GM23338 (cell line): ENCODE measurements at regions not wholly inside any gene's neighbourhood (a gene's known extent, or its start where the extent isn't known, plus 50 kb on each side); places are given as distances from the start of the nearest gene placed in this dataset.

Source experiments
- ATAC-seq: fragments of 200-7000 bp; cut with Tn5 transposase; 3 replicates; pipeline ENCODE4 v1.9.1; 2020
- DNase-seq: peaks from one replicate; pipeline ENCODE4 v3.0.0-alpha.2; 2015; ENCODE audit warnings: low spot score
- H2AFZ ChIP-seq: fragments of 200-600 bp; sonication (generic); 2 replicates; pipeline ENCODE4 v1.8.0; 2016; ENCODE audit warnings: antibody characterized with exemption, mild to moderate bottlenecking, moderate library complexity
- H3F3A ChIP-seq: fragments of 200-600 bp; sonication (generic); replicated peaks from 2 replicates; pipeline ENCODE4 v1.8.0; 2017; ENCODE audit warnings: antibody characterized with exemption, mixed run types, low read depth
- H3K27ac ChIP-seq: fragments of 200-600 bp; sonication (generic); 2 replicates; pipeline ENCODE4 v1.6.1; 2016; ENCODE audit warnings: low read depth
- H3K27me3 ChIP-seq: fragments of 200-600 bp; sonication (generic); 2 replicates; pipeline ENCODE4 v1.8.0; 2016; ENCODE audit warnings: mild to moderate bottlenecking, mixed run types, moderate library complexity; ENCODE audit not compliant: insufficient read depth
- H3K36me3 ChIP-seq: fragments of 200-600 bp; sonication (generic); 2 replicates; pipeline ENCODE4 v1.8.0; 2016; ENCODE audit warnings: mild to moderate bottlenecking; ENCODE audit not compliant: insufficient read depth
- H3K4me1 ChIP-seq: fragments of 200-600 bp; sonication (generic); 2 replicates; pipeline ENCODE4 v1.8.0; 2016; ENCODE audit warnings: mild to moderate bottlenecking, moderate library complexity; ENCODE audit not compliant: insufficient read depth
- H3K4me2 ChIP-seq: fragments of 200-600 bp; sonication (generic); 2 replicates; pipeline ENCODE4 v1.7.1; 2017; ENCODE audit warnings: mixed run types
- H3K4me3 ChIP-seq: fragments of 200-600 bp; sonication (generic); 2 replicates; pipeline ENCODE4 v1.6.1; 2016; ENCODE audit warnings: mixed run types
- H3K79me2 ChIP-seq: fragments of 200-600 bp; sonication (generic); replicated peaks from 2 replicates; pipeline ENCODE4 v1.8.0; 2017; ENCODE audit warnings: mild to moderate bottlenecking; ENCODE audit not compliant: insufficient read depth
- H3K9me2 ChIP-seq: fragments of 200-600 bp; sonication (generic); 2 replicates; pipeline ENCODE4 v1.8.0; 2017; ENCODE audit not compliant: insufficient read depth
- H4K20me1 ChIP-seq: fragments of 200-600 bp; sonication (generic); replicated peaks from 2 replicates; pipeline ENCODE4 v1.8.0; 2017; ENCODE audit warnings: mild to moderate bottlenecking; ENCODE audit not compliant: insufficient read depth
- H3K27ac Mint-ChIP-seq: 2 replicates; pipeline ENCODE4 v1.8.0; 2020; ENCODE audit warnings: inconsistent platforms, mild to moderate bottlenecking, moderate library complexity, mixed read lengths
- H3K27me3 Mint-ChIP-seq: 3 replicates; pipeline ENCODE4 v1.8.0; 2022; ENCODE audit warnings: low read depth, mild to moderate bottlenecking, moderate library complexity, mixed read lengths, inconsistent platforms; ENCODE audit not compliant: insufficient read depth, poor library complexity
- H3K36me3 Mint-ChIP-seq: 3 replicates; pipeline ENCODE4 v1.8.0; 2021; ENCODE audit warnings: low read depth, mild to moderate bottlenecking, inconsistent platforms, moderate library complexity, mixed read lengths
- H3K4me1 Mint-ChIP-seq: 3 replicates; pipeline ENCODE4 v1.8.0; 2020; ENCODE audit warnings: mild to moderate bottlenecking, inconsistent platforms, mixed read lengths
- H3K4me3 Mint-ChIP-seq: 3 replicates; pipeline ENCODE4 v1.8.0; 2021; ENCODE audit warnings: moderate library complexity, mild to moderate bottlenecking, inconsistent platforms, mixed read lengths
- H3K9me3 Mint-ChIP-seq: 3 replicates; pipeline ENCODE4 v1.8.0; 2020; ENCODE audit warnings: moderate library complexity, mild to moderate bottlenecking, inconsistent platforms, mixed read lengths
- EZH2phosphoT487 ChIP-seq: fragments of 200-600 bp; sonication (generic); IDR thresholded peaks from one replicate; pipeline ENCODE4 v1.8.1; 2018; ENCODE audit warnings: antibody characterized with exemption; ENCODE audit not compliant: unreplicated experiment
- ZNF331 ChIP-seq: fragments of 250-450 bp; sonication (Bioruptor Pico); IDR thresholded peaks from 2 replicates; pipeline ENCODE4 v1.5.0; 2020; ENCODE audit warnings: low read depth, mild to moderate bottlenecking, moderate library complexity
- TF ChIP-seq, protein P1 (sequence below): fragments of 250-450 bp; sonication (Bioruptor Pico); IDR thresholded peaks from 2 replicates; pipeline ENCODE4 v1.5.0; 2020; ENCODE audit warnings: mild to moderate bottlenecking, moderate library complexity
- TF ChIP-seq, protein P2 (sequence below), 2 experiments: fragments of 200-600 bp in 1 of 2; sonication (generic) in 1 of 2; conservative IDR thresholded peaks; 2 replicates each; pipeline versions ENCODE4 v1.5.1 to v1.6.1; 2016 to 2017; ENCODE audit warnings: antibody characterized with exemption in 2 of 2, low read depth in 2 of 2, mild to moderate bottlenecking in 2 of 2, moderate library complexity in 1 of 2

DNA sequence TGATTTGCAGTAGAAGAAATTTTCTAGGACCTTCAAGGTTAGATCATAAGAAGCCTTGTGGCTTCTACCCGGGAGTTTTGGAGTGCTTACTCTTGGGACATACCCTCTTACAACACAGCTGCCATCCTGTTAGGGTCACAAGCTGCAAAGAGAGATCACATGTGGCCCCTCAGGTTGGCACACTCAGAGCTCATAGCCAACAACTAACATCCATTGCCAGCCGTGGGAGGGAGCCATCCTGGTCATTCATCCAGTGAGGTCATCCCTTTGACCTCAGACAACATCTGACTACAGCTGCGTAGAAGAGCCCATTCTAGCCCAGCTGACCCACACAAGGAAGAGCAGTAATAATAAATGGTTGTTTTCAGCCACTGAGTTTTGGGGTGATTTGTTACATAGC lies 76.9 kb upstream of the NABP1 start (continued):
- TF ChIP-seq, protein P1, sequence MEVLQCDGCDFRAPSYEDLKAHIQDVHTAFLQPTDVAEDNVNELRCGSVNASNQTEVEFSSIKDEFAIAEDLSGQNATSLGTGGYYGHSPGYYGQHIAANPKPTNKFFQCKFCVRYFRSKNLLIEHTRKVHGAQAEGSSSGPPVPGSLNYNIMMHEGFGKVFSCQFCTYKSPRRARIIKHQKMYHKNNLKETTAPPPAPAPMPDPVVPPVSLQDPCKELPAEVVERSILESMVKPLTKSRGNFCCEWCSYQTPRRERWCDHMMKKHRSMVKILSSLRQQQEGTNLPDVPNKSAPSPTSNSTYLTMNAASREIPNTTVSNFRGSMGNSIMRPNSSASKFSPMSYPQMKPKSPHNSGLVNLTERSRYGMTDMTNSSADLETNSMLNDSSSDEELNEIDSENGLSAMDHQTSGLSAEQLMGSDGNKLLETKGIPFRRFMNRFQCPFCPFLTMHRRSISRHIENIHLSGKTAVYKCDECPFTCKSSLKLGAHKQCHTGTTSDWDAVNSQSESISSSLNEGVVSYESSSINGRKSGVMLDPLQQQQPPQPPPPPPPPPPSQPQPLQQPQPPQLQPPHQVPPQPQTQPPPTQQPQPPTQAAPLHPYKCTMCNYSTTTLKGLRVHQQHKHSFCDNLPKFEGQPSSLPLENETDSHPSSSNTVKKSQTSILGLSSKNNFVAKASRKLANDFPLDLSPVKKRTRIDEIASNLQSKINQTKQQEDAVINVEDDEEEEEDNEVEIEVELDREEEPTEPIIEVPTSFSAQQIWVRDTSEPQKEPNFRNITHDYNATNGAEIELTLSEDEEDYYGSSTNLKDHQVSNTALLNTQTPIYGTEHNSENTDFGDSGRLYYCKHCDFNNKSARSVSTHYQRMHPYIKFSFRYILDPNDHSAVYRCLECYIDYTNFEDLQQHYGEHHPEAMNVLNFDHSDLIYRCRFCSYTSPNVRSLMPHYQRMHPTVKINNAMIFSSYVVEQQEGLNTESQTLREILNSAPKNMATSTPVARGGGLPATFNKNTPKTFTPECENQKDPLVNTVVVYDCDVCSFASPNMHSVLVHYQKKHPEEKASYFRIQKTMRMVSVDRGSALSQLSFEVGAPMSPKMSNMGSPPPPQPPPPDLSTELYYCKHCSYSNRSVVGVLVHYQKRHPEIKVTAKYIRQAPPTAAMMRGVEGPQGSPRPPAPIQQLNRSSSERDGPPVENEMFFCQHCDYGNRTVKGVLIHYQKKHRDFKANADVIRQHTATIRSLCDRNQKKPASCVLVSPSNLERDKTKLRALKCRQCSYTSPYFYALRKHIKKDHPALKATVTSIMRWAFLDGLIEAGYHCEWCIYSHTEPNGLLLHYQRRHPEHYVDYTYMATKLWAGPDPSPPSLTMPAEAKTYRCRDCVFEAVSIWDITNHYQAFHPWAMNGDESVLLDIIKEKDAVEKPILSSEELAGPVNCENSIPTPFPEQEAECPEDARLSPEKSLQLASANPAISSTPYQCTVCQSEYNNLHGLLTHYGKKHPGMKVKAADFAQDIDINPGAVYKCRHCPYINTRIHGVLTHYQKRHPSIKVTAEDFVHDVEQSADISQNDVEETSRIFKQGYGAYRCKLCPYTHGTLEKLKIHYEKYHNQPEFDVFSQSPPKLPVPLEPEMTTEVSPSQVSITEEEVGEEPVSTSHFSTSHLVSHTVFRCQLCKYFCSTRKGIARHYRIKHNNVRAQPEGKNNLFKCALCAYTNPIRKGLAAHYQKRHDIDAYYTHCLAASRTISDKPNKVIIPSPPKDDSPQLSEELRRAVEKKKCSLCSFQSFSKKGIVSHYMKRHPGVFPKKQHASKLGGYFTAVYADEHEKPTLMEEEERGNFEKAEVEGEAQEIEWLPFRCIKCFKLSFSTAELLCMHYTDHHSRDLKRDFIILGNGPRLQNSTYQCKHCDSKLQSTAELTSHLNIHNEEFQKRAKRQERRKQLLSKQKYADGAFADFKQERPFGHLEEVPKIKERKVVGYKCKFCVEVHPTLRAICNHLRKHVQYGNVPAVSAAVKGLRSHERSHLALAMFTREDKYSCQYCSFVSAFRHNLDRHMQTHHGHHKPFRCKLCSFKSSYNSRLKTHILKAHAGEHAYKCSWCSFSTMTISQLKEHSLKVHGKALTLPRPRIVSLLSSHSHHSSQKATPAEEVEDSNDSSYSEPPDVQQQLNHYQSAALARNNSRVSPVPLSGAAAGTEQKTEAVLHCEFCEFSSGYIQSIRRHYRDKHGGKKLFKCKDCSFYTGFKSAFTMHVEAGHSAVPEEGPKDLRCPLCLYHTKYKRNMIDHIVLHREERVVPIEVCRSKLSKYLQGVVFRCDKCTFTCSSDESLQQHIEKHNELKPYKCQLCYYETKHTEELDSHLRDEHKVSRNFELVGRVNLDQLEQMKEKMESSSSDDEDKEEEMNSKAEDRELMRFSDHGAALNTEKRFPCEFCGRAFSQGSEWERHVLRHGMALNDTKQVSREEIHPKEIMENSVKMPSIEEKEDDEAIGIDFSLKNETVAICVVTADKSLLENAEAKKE (CRISPR knock-in tag), result no peak
- TF ChIP-seq, protein P2, sequence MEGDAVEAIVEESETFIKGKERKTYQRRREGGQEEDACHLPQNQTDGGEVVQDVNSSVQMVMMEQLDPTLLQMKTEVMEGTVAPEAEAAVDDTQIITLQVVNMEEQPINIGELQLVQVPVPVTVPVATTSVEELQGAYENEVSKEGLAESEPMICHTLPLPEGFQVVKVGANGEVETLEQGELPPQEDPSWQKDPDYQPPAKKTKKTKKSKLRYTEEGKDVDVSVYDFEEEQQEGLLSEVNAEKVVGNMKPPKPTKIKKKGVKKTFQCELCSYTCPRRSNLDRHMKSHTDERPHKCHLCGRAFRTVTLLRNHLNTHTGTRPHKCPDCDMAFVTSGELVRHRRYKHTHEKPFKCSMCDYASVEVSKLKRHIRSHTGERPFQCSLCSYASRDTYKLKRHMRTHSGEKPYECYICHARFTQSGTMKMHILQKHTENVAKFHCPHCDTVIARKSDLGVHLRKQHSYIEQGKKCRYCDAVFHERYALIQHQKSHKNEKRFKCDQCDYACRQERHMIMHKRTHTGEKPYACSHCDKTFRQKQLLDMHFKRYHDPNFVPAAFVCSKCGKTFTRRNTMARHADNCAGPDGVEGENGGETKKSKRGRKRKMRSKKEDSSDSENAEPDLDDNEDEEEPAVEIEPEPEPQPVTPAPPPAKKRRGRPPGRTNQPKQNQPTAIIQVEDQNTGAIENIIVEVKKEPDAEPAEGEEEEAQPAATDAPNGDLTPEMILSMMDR (conservative IDR thresholded peaks at IDR 0.05; ENCODE audit: low read depth in 2 of 2), result no peak

DNA sequence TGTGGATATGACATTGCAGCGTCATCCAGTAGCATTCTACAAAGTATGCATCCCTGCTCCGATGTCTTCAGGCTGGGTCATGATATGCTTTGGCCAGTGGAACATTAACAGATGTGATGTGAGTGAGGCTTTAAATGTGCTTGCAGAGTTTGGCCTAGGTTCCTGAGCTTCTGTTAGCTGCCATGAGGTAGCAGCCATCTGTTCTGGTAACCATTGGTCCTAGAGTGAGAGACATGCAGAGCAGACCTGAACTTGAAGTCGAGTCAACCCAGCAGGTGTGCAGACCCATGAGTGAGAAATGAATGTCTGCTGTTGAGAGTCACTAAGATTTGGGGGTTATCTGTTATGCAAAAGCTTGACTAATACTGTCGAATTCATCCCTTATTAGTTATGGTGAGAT lies 73.8 kb upstream of the NABP1 start:
- no peaks in the 10 kb centered on the region for H3K27me3 Mint-ChIP-seq
- ATAC-seq, result no peak
- Histone ChIP-seq H2AFZ (no peak overlapping the region), H3K4me1 (no peaks in the 10 kb centered on the region), H3K9me2 (no peaks in the 10 kb centered on the region), H3K79me2 (no peaks in the 10 kb centered on the region), H3K4me2 (no peak overlapping the region), H3F3A (no peaks in the 10 kb centered on the region), H3K27me3 (no peaks in the 10 kb centered on the region), H3K36me3 (no peaks in the 10 kb centered on the region), H3K4me3 (no peak overlapping the region), H4K20me1 (no peaks in the 10 kb centered on the region), H3K27ac (no peak overlapping the region)
- H3K27ac Mint-ChIP-seq, result no peak overlapping the region
- no peaks in the 10 kb centered on the region for H3K36me3 Mint-ChIP-seq
- no peaks in the 10 kb centered on the region for H3K9me3 Mint-ChIP-seq
- H3K4me3 Mint-ChIP-seq, result no peak overlapping the region
- no peak for DNase-seq
- H3K4me1 Mint-ChIP-seq, result no peaks in the 10 kb centered on the region
- TF ChIP-seq ZNF331 (CRISPR knock-in tag) (no peak), EZH2phosphoT487 (no peak)
- TF ChIP-seq, protein P1 (CRISPR knock-in tag), result no peak
